GM12874 (cell line): ENCODE measurements at regions not wholly inside any gene's neighbourhood (a gene's known extent, or its start where the extent isn't known, plus 50 kb on each side); places are given as distances from the start of the nearest gene placed in this dataset.

Source experiments
- CTCF ChIP-seq: IDR thresholded peaks from 2 replicates; pipeline ENCODE4 v1.5.1; 2011; ENCODE audit warnings: low read depth, mild to moderate bottlenecking, control low read depth, low read length, moderate library complexity; ENCODE audit not compliant: insufficient read depth

- TF ChIP-seq CTCF: no peak
These were observed 1852.2 kb upstream of the IGFBP7 start for GRCh38 chr4:58962424-58962823.

GRCh38 chr4:58981828-58982227 is 1871.6 kb upstream of the IGFBP7 start:
- TF ChIP-seq CTCF: no peak

- no peak for TF ChIP-seq CTCF
These were observed 1873.7 kb upstream of the IGFBP7 start for GRCh38 chr4:58983887-58984286.

GRCh38 chr4:59002148-59002547 is 1892.0 kb upstream of the IGFBP7 start:
- TF ChIP-seq CTCF: no peak

- no peak for TF ChIP-seq CTCF
These were observed 1914.1 kb upstream of the IGFBP7 start for GRCh38 chr4:59024257-59024656.

GRCh38 chr4:59037812-59038211 is 1927.6 kb upstream of the IGFBP7 start:
- TF ChIP-seq CTCF: no peak

GRCh38 chr4:59039046-59039445 is 1928.9 kb upstream of the IGFBP7 start:
- no peak for TF ChIP-seq CTCF

- no peak for TF ChIP-seq CTCF
These were observed 1934.2 kb upstream of the IGFBP7 start for GRCh38 chr4:59044286-59044900.
